ENCODE measurements at regions not wholly inside any gene's neighbourhood (a gene's known extent, or its start where the extent isn't known, plus 50 kb on each side); places are given as distances from the start of the nearest gene placed in this dataset.

DNA sequence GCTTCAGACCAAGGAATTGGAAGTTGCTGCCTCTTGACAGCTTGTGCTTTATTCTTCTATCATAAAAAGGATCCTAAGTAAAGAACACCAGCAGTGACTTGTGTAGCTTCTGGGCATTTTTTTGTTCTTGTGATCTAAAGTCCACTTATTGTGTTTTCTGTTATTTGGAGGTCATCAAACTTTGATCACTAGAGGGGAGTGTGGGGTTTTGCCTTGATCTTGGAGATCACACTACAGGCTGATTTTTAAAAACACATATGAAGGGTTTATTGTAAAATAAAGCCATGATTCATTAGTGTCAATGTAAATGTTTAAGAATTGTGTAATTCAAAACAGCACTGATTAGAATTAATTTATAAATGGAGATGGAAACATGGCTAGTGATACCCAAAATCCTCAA, 328.7 kb upstream of the EDNRB start:
- no peak overlapping the region for H3K4me3 ChIP-seq (replicated peaks in 1 of 3; ENCODE audit: insufficient read depth in 1 of 3, low read depth in 1 of 3, low read length in 3 of 3)
- no peak overlapping the region for H3K27ac ChIP-seq (ENCODE audit: insufficient read depth, low read depth, low read length)
- no peaks in the 10 kb centered on the region for H3K36me3 ChIP-seq (ENCODE audit: control insufficient read depth in 2 of 2, extremely low read depth in 1 of 2, insufficient read depth in 2 of 2, low read length in 2 of 2)
- intact Hi-C loops (cut with micrococcal nuclease) = loop anchor here (10.0 kb wide), 1 partner anchor 437 kb away; no protein-coding TSS in a partner anchor
- H3K9me3 ChIP-seq (replicated peaks; ENCODE audit: control insufficient read depth, insufficient read depth, low read length) = no peaks in the 10 kb centered on the region
- BruUV-seq (replicated peaks) = no TSS peak
- H4K20me1 ChIP-seq (replicated peaks; ENCODE audit: control insufficient read depth, extremely low read depth, insufficient read depth, low read length) = no peaks in the 10 kb centered on the region
- FAIRE-seq (no peak), DNase-seq (ENCODE audit: low read depth, low spot score) (no peak)
- H3K9ac ChIP-seq (replicated peaks; ENCODE audit: extremely low read depth, insufficient read depth, low read length) = no peak overlapping the region
- TF ChIP-seq MYC (IDR thresholded peaks at IDR 0.05; ENCODE audit: low read depth, low read length) = no peak
- TF ChIP-seq JUN (IDR thresholded peaks at IDR 0.05; ENCODE audit: borderline replicate concordance, insufficient read depth, insufficient read length, low read depth) = no peak
- TF ChIP-seq POLR2AphosphoS5 (IDR thresholded peaks at IDR 0.05; ENCODE audit: insufficient read depth, low read depth, low read length) = no peak
- TF ChIP-seq, protein P1, sequence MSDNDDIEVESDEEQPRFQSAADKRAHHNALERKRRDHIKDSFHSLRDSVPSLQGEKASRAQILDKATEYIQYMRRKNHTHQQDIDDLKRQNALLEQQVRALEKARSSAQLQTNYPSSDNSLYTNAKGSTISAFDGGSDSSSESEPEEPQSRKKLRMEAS (IDR thresholded peaks at IDR 0.05; ENCODE audit: insufficient read depth, insufficient read length) = no peak
- TF ChIP-seq, protein P2, sequence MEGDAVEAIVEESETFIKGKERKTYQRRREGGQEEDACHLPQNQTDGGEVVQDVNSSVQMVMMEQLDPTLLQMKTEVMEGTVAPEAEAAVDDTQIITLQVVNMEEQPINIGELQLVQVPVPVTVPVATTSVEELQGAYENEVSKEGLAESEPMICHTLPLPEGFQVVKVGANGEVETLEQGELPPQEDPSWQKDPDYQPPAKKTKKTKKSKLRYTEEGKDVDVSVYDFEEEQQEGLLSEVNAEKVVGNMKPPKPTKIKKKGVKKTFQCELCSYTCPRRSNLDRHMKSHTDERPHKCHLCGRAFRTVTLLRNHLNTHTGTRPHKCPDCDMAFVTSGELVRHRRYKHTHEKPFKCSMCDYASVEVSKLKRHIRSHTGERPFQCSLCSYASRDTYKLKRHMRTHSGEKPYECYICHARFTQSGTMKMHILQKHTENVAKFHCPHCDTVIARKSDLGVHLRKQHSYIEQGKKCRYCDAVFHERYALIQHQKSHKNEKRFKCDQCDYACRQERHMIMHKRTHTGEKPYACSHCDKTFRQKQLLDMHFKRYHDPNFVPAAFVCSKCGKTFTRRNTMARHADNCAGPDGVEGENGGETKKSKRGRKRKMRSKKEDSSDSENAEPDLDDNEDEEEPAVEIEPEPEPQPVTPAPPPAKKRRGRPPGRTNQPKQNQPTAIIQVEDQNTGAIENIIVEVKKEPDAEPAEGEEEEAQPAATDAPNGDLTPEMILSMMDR (IDR thresholded peaks at IDR 0.05; ENCODE audit: extremely low read depth in 1 of 2, insufficient read depth in 1 of 2, low read depth in 1 of 2, low read length in 2 of 2) = no peak
- no peak for TF ChIP-seq GATA2 (IDR thresholded peaks at IDR 0.05; ENCODE audit: insufficient read depth, insufficient read length, low read depth, low read length)
- no peak for TF ChIP-seq FOS (IDR thresholded peaks at IDR 0.05; ENCODE audit: borderline replicate concordance, insufficient read depth, low read length)
- no peak for TF ChIP-seq EZH2 (IDR thresholded peaks at IDR 0.05; ENCODE audit: borderline replicate concordance, low read depth, low read length, severe bottlenecking)
- no peak for TF ChIP-seq POLR2A (IDR thresholded peaks at IDR 0.05; ENCODE audit: low read depth, low read length)
- CTCF ChIA-PET = interaction anchor here (0.9 to 1.5 kb wide), 2 partner anchors 9 to 731 kb away, joined by 4 to 8 read pairs; no protein-coding TSS in a partner anchor
- dilution Hi-C loops (cut with MboI; ENCODE audit: extremely low pct_ligation_motif_present, low sequenced_read_pairs) = no loop called here
- H3K79me2 ChIP-seq (ENCODE audit: control insufficient read depth, insufficient read depth, low read length) = no peaks in the 10 kb centered on the region
- POLR2A ChIA-PET = no interaction called here
- no peak overlapping the region for H2AFZ ChIP-seq (ENCODE audit: low read depth, low read length)
- no peaks in the 10 kb centered on the region for H3K9me1 ChIP-seq (replicated peaks; ENCODE audit: control insufficient read depth, extremely low read depth, insufficient read depth, low read length)
- H3K4me2 ChIP-seq (ENCODE audit: insufficient read depth, low read length) = no peak overlapping the region
- H3K4me1 ChIP-seq (ENCODE audit: control insufficient read depth, extremely low read depth, insufficient read depth, low read length) = no peaks in the 10 kb centered on the region
- peaks cover 0 to 2% of the 10 kb centered on the region in 2 experiments for H3K27me3 ChIP-seq (ENCODE audit: control insufficient read depth in 2 of 2, insufficient read depth in 2 of 2, low read length in 2 of 2)
